H9 (cell line): ENCODE measurements at regions not wholly inside any gene's neighbourhood (a gene's known extent, or its start where the extent isn't known, plus 50 kb on each side); places are given as distances from the start of the nearest gene placed in this dataset.

Experiments
- DNase-seq: peaks from one replicate; pipeline ENCODE4 v3.0.0-alpha.2; 2017
- H2AFZ ChIP-seq: one replicate; pipeline ENCODE4 v1.6.1; 2013; ENCODE audit warnings: mild to moderate bottlenecking, low read length, control low read depth, moderate library complexity
- H2AK5ac ChIP-seq: 2 replicates; pipeline ENCODE4 v1.6.1; 2013; ENCODE audit warnings: low read length, control low read depth, mixed read lengths; ENCODE audit not compliant: insufficient read length
- H2BK120ac ChIP-seq: one replicate; pipeline ENCODE4 v1.6.1; 2013; ENCODE audit warnings: low read depth, mild to moderate bottlenecking, low read length, control low read depth, inconsistent platforms; ENCODE audit not compliant: poor library complexity, severe bottlenecking
- H2BK12ac ChIP-seq: 2 replicates; pipeline ENCODE4 v1.6.1; 2013; ENCODE audit warnings: low read length, control low read depth, mixed read lengths, low read depth; ENCODE audit not compliant: insufficient read length
- H2BK15ac ChIP-seq: 2 replicates; pipeline ENCODE4 v1.6.1; 2013; ENCODE audit warnings: low read depth, low read length, control low read depth
- H2BK20ac ChIP-seq: one replicate; pipeline ENCODE4 v1.6.1; 2013; ENCODE audit warnings: low read depth, mild to moderate bottlenecking, low read length, control low read depth, inconsistent platforms; ENCODE audit not compliant: poor library complexity, severe bottlenecking
- H2BK5ac ChIP-seq: 2 replicates; pipeline ENCODE4 v1.6.1; 2013; ENCODE audit warnings: low read length, control low read depth, mixed read lengths; ENCODE audit not compliant: insufficient read length
- H3K14ac ChIP-seq: 2 replicates; pipeline ENCODE4 v1.6.1; 2013; ENCODE audit warnings: low read length, control low read depth; ENCODE audit not compliant: insufficient read depth
- H3K18ac ChIP-seq: 2 replicates; pipeline ENCODE4 v1.6.1; 2013; ENCODE audit warnings: low read depth, mild to moderate bottlenecking, mixed read lengths, low read length, control low read depth; ENCODE audit not compliant: insufficient read length
- H3K23ac ChIP-seq: 2 replicates; pipeline ENCODE4 v1.6.1; 2013; ENCODE audit warnings: low read length, control low read depth, mixed read lengths, low read depth; ENCODE audit not compliant: insufficient read length
- H3K23me2 ChIP-seq: 2 replicates; pipeline ENCODE4 v1.6.1; 2013; ENCODE audit warnings: low read depth, mild to moderate bottlenecking, mixed read lengths, low read length, control low read depth; ENCODE audit not compliant: insufficient read length, poor library complexity, severe bottlenecking
- H3K27ac ChIP-seq: 2 replicates; pipeline ENCODE4 v1.5.1; 2013; ENCODE audit warnings: low read length, control low read depth, mixed read lengths, low read depth; ENCODE audit not compliant: insufficient read length
- H3K27me3 ChIP-seq: 2 replicates; pipeline ENCODE4 v1.6.1; 2013; ENCODE audit warnings: low read length, control low read depth, inconsistent platforms; ENCODE audit not compliant: insufficient read depth
- H3K4ac ChIP-seq: 2 replicates; pipeline ENCODE4 v1.6.1; 2013; ENCODE audit warnings: low read depth, mild to moderate bottlenecking, control low read depth, inconsistent platforms, low read length, moderate library complexity
- H3K4me1 ChIP-seq: 2 replicates; pipeline ENCODE4 v1.6.1; 2013; ENCODE audit warnings: low read length, control low read depth, inconsistent platforms; ENCODE audit not compliant: insufficient read depth
- H3K4me2 ChIP-seq: 2 replicates; pipeline ENCODE4 v1.6.1; 2013; ENCODE audit warnings: low read length, control low read depth, mixed read lengths; ENCODE audit not compliant: insufficient read length, insufficient read depth
- H3K56ac ChIP-seq: 2 replicates; pipeline ENCODE4 v1.6.1; 2013; ENCODE audit warnings: low read depth, mild to moderate bottlenecking, mixed read lengths, low read length, control low read depth; ENCODE audit not compliant: insufficient read length
- H3K79me1 ChIP-seq: 2 replicates; pipeline ENCODE4 v1.6.1; 2013; ENCODE audit warnings: low read depth, mild to moderate bottlenecking, moderate library complexity, low read length, control low read depth, inconsistent platforms; ENCODE audit not compliant: insufficient read depth, poor library complexity, severe bottlenecking
- H3K79me2 ChIP-seq: 2 replicates; pipeline ENCODE4 v1.6.1; 2013; ENCODE audit warnings: low read length, control low read depth, inconsistent platforms; ENCODE audit not compliant: insufficient read depth
- H3K9ac ChIP-seq: 2 replicates; pipeline ENCODE4 v1.6.1; 2013; ENCODE audit warnings: low read length, control low read depth, mixed read lengths; ENCODE audit not compliant: insufficient read length; ENCODE audit errors: extremely low read depth
- H3K9me3 ChIP-seq: one replicate; pipeline ENCODE4 v1.6.1; 2013; ENCODE audit warnings: low read depth, low read length, inconsistent platforms; ENCODE audit not compliant: control insufficient read depth
- H3T11ph ChIP-seq: one replicate; pipeline ENCODE4 v1.6.1; 2013; ENCODE audit warnings: mild to moderate bottlenecking, low read length, control low read depth, inconsistent platforms
- H4K20me1 ChIP-seq: one replicate; pipeline ENCODE4 v1.6.1; 2013; ENCODE audit not compliant: control insufficient read depth, insufficient read length, insufficient read depth
- H4K5ac ChIP-seq: 2 replicates; pipeline ENCODE4 v1.6.1; 2013; ENCODE audit warnings: low read depth, mild to moderate bottlenecking, mixed read lengths, low read length, control low read depth; ENCODE audit not compliant: insufficient read length
- H4K8ac ChIP-seq: replicated peaks from 2 replicates; pipeline ENCODE4 v1.6.1; 2013; ENCODE audit warnings: low read length, control low read depth, mixed read lengths, low read depth; ENCODE audit not compliant: insufficient read length
- H4K91ac ChIP-seq: 2 replicates; pipeline ENCODE4 v1.6.1; 2013; ENCODE audit warnings: low read depth, mild to moderate bottlenecking, moderate library complexity, mixed read lengths, low read length, control low read depth; ENCODE audit not compliant: insufficient read length
- H3K27ac Mint-ChIP-seq, 3 experiments: 2 replicates in 2 of 3; 3 replicates in 1 of 3; pipeline ENCODE4 v1.8.0; 2020 to 2021; ENCODE audit warnings: mixed read lengths in 3 of 3, mild to moderate bottlenecking in 1 of 3, moderate library complexity in 1 of 3
- H3K27me3 Mint-ChIP-seq: 2 replicates; pipeline ENCODE4 v1.8.0; 2021; ENCODE audit warnings: low read depth, mild to moderate bottlenecking, moderate library complexity, mixed read lengths
- H3K36me3 Mint-ChIP-seq, 3 experiments: 2 replicates in 2 of 3; 3 replicates in 1 of 3; pipeline ENCODE4 v1.8.0; 2020 to 2021; ENCODE audit warnings: low read depth in 3 of 3, mixed read lengths in 3 of 3; ENCODE audit not compliant: insufficient read depth in 1 of 3
- H3K4me1 Mint-ChIP-seq, 2 experiments: 2 replicates each; pipeline ENCODE4 v1.8.0; 2020; ENCODE audit warnings: mixed read lengths in 2 of 2
- H3K4me3 Mint-ChIP-seq, 2 experiments: 2 replicates in 1 of 2; 3 replicates in 1 of 2; pipeline ENCODE4 v1.8.0; 2020 to 2021; ENCODE audit warnings: mild to moderate bottlenecking in 2 of 2, mixed read lengths in 2 of 2, moderate library complexity in 1 of 2
- H3K9me3 Mint-ChIP-seq, 2 experiments: 2 replicates in 1 of 2; 3 replicates in 1 of 2; pipeline ENCODE4 v1.8.0; 2020; ENCODE audit warnings: mild to moderate bottlenecking in 2 of 2, mixed read lengths in 2 of 2, moderate library complexity in 1 of 2
- CTCF ChIP-seq: fragments of 200-600 bp; sonication (generic); conservative IDR thresholded peaks from 3 replicates; pipeline ENCODE4 v1.8.0; 2021; ENCODE audit warnings: antibody characterized with exemption, mild to moderate bottlenecking
- WGBS: extraction: QIAGEN DNeasy Blood & Tissue Kit; methylation state at CpG from one replicate; pipeline ENCODE4 v1.1.7; 2013; ENCODE audit warnings: missing lambda C conversion rate, low lambda C conversion rate, mixed read lengths; ENCODE audit not compliant: insufficient read length; ENCODE audit errors: extremely low coverage; 5-methylcytosine and 5-hydroxymethylcytosine counted together

- H3T11ph ChIP-seq, result no peak overlapping the region
- Mint-ChIP-seq H3K27me3 (no peaks in the 10 kb centered on the region), H3K27ac (no peak overlapping the region), H3K4me3 (no peak overlapping the region), H3K36me3 (peaks cover 0 to 9% (median 4%) of the 10 kb centered on the region in 3 experiments; a peak in 2 of 7 replicates), H3K9me3 (peaks cover 7 to 12% of the 10 kb centered on the region in 2 experiments; a peak in 4 of 5 replicates), H3K4me1 (no peaks in the 10 kb centered on the region)
- H3K79me1 ChIP-seq, result no peaks in the 10 kb centered on the region
- H3K4me2 ChIP-seq, result no peak overlapping the region
- WGBS, result 100% methylated on average over 2 of the region's 4 CpGs
- no peak overlapping the region for H4K8ac ChIP-seq
- TF ChIP-seq CTCF, result no peak
- H2BK5ac ChIP-seq, result no peak overlapping the region
- no peaks in the 10 kb centered on the region for H4K20me1 ChIP-seq
- H3K23me2 ChIP-seq, result no peaks in the 10 kb centered on the region
- H3K4ac ChIP-seq, result no peak overlapping the region
- no peak overlapping the region for H2BK120ac ChIP-seq
- H3K79me2 ChIP-seq, result no peaks in the 10 kb centered on the region
- no peaks in the 10 kb centered on the region for H3K27me3 ChIP-seq
- no peak overlapping the region for H4K5ac ChIP-seq
- H3K18ac ChIP-seq, result no peak overlapping the region
- no peak overlapping the region for H3K14ac ChIP-seq
- no peak overlapping the region for H4K91ac ChIP-seq
- H2BK12ac ChIP-seq, result no peak overlapping the region
- no peak overlapping the region for H3K27ac ChIP-seq
- DNase-seq, result no peak
- H2AK5ac ChIP-seq, result no peak overlapping the region
- H3K9me3 ChIP-seq, result no peaks in the 10 kb centered on the region
- no peak overlapping the region for H2BK15ac ChIP-seq
- H2BK20ac ChIP-seq, result no peak overlapping the region
- no peak overlapping the region for H3K9ac ChIP-seq
- H3K4me1 ChIP-seq, result no peaks in the 10 kb centered on the region
- H3K56ac ChIP-seq, result no peak overlapping the region
- H2AFZ ChIP-seq, result no peak overlapping the region
- H3K23ac ChIP-seq, result no peak overlapping the region
Observed at GRCh38 chr3:178367817-178368617, 168.2 kb upstream of the KCNMB2 start.
